DND-41 (cell line): ENCODE measurements at regions not wholly inside any gene's neighbourhood (a gene's known extent, or its start where the extent isn't known, plus 50 kb on each side); places are given as distances from the start of the nearest gene placed in this dataset.

Experiments used
- CTCF ChIP-seq: IDR thresholded peaks from 2 replicates; pipeline ENCODE4 v1.5.1; 2012; ENCODE audit warnings: borderline replicate concordance, low read length, moderate library complexity, mild to moderate bottlenecking; ENCODE audit not compliant: poor library complexity, severe bottlenecking; ENCODE audit errors: extremely low read depth
- EZH2 ChIP-seq: IDR thresholded peaks from 3 replicates; pipeline ENCODE4 v1.6.1; 2012; ENCODE audit warnings: borderline replicate concordance, low read depth, mild to moderate bottlenecking, moderate library complexity, low read length, inconsistent platforms; ENCODE audit not compliant: severe bottlenecking

GRCh38 chr14:25231004-25231403 lies 181.1 kb upstream of the STXBP6 start:
- no peak for TF ChIP-seq CTCF
- no peak for TF ChIP-seq EZH2
